ENCODE measurements at regions not wholly inside any gene's neighbourhood (a gene's known extent, or its start where the extent isn't known, plus 50 kb on each side); places are given as distances from the start of the nearest gene placed in this dataset.

GRCh38 chr22:26905076-26905475 lies 247.7 kb downstream of the MIAT start:
- Histone ChIP-seq H3K4me3 (ENCODE audit: low read depth, low read length, poor library complexity, severe bottlenecking) (no peak overlapping the region), H3K9me3 (ENCODE audit: low read depth, low read length, poor library complexity, severe bottlenecking) (no peaks in the 10 kb centered on the region), H3K4me1 (ENCODE audit: insufficient read depth, low read length, poor library complexity, severe bottlenecking) (peaks cover 40% of the 10 kb centered on the region), H3K36me3 (ENCODE audit: insufficient read depth, low read length, poor library complexity, severe bottlenecking) (no peaks in the 10 kb centered on the region), H3K27ac (ENCODE audit: low read depth, low read length, poor library complexity, severe bottlenecking) (no peak overlapping the region), H3K27me3 (replicated peaks; ENCODE audit: insufficient read depth, low read depth, low read length, poor library complexity) (no peaks in the 10 kb centered on the region)
- TF ChIP-seq, protein P1, sequence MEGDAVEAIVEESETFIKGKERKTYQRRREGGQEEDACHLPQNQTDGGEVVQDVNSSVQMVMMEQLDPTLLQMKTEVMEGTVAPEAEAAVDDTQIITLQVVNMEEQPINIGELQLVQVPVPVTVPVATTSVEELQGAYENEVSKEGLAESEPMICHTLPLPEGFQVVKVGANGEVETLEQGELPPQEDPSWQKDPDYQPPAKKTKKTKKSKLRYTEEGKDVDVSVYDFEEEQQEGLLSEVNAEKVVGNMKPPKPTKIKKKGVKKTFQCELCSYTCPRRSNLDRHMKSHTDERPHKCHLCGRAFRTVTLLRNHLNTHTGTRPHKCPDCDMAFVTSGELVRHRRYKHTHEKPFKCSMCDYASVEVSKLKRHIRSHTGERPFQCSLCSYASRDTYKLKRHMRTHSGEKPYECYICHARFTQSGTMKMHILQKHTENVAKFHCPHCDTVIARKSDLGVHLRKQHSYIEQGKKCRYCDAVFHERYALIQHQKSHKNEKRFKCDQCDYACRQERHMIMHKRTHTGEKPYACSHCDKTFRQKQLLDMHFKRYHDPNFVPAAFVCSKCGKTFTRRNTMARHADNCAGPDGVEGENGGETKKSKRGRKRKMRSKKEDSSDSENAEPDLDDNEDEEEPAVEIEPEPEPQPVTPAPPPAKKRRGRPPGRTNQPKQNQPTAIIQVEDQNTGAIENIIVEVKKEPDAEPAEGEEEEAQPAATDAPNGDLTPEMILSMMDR (conservative IDR thresholded peaks at IDR 0.05; ENCODE audit: low read depth, low read length), result no peak
- no peak for TF ChIP-seq EZH2 (IDR thresholded peaks at IDR 0.05; ENCODE audit: borderline replicate concordance, low read depth, low read length, poor library complexity, severe bottlenecking)
- intact Hi-C loops (cut with micrococcal nuclease; ENCODE audit: unreplicated experiment), result loop anchor here (10.0 kb wide), 1 partner anchor 900 kb away; the partner anchor contains the start of gene MN1
- DNase-seq (ENCODE audit: low spot score), result no peak
- BruUV-seq (replicated peaks), result no TSS peak
- ChIA-PET CTCF (no interaction called here), POLR2A (ENCODE audit: low non-redundant PET) (no interaction called here)

GRCh38 chr22:26905640-26906039 lies 248.3 kb downstream of the MIAT start:
- Histone ChIP-seq H3K36me3 (ENCODE audit: insufficient read depth, low read length, poor library complexity, severe bottlenecking) (no peaks in the 10 kb centered on the region), H3K4me1 (ENCODE audit: insufficient read depth, low read length, poor library complexity, severe bottlenecking) (peaks cover 34% of the 10 kb centered on the region), H3K27ac (ENCODE audit: low read depth, low read length, poor library complexity, severe bottlenecking) (no peak overlapping the region), H3K9me3 (ENCODE audit: low read depth, low read length, poor library complexity, severe bottlenecking) (no peaks in the 10 kb centered on the region), H3K27me3 (replicated peaks; ENCODE audit: insufficient read depth, low read depth, low read length, poor library complexity) (no peaks in the 10 kb centered on the region), H3K4me3 (ENCODE audit: low read depth, low read length, poor library complexity, severe bottlenecking) (no peak overlapping the region)
- TF ChIP-seq EZH2 (IDR thresholded peaks at IDR 0.05; ENCODE audit: borderline replicate concordance, low read depth, low read length, poor library complexity, severe bottlenecking), result no peak
- TF ChIP-seq, protein P1 (conservative IDR thresholded peaks at IDR 0.05; ENCODE audit: low read depth, low read length), result no peak
- ChIA-PET CTCF (no interaction called here), POLR2A (ENCODE audit: low non-redundant PET) (no interaction called here)
- no peak for DNase-seq (ENCODE audit: low spot score)
- intact Hi-C loops (cut with micrococcal nuclease; ENCODE audit: unreplicated experiment), result loop anchor here (10.0 kb wide), 1 partner anchor 899 kb away; the partner anchor contains the start of gene MN1
- BruUV-seq (replicated peaks), result no TSS peak

GRCh38 chr22:26906464-26906863 lies 249.1 kb downstream of the MIAT start:
- CTCF ChIA-PET, result no interaction called here
- H3K36me3 ChIP-seq (ENCODE audit: insufficient read depth, low read length, poor library complexity, severe bottlenecking), result no peaks in the 10 kb centered on the region
- intact Hi-C loops (cut with micrococcal nuclease; ENCODE audit: unreplicated experiment), result loop anchor here (10.0 kb wide), 1 partner anchor 898 kb away; the partner anchor contains the start of gene MN1
- H3K27me3 ChIP-seq (replicated peaks; ENCODE audit: insufficient read depth, low read depth, low read length, poor library complexity), result no peaks in the 10 kb centered on the region
- TF ChIP-seq, protein P1 (conservative IDR thresholded peaks at IDR 0.05; ENCODE audit: low read depth, low read length), result no peak
- no peak for TF ChIP-seq EZH2 (IDR thresholded peaks at IDR 0.05; ENCODE audit: borderline replicate concordance, low read depth, low read length, poor library complexity, severe bottlenecking)
- no peak overlapping the region for H3K4me3 ChIP-seq (ENCODE audit: low read depth, low read length, poor library complexity, severe bottlenecking)
- no peaks in the 10 kb centered on the region for H3K9me3 ChIP-seq (ENCODE audit: low read depth, low read length, poor library complexity, severe bottlenecking)
- POLR2A ChIA-PET (ENCODE audit: low non-redundant PET), result no interaction called here
- H3K4me1 ChIP-seq (ENCODE audit: insufficient read depth, low read length, poor library complexity, severe bottlenecking), result peaks cover 26% of the 10 kb centered on the region
- BruUV-seq (replicated peaks), result no TSS peak
- DNase-seq (ENCODE audit: low spot score), result no peak
- no peak overlapping the region for H3K27ac ChIP-seq (ENCODE audit: low read depth, low read length, poor library complexity, severe bottlenecking)

All from A673 (cell line).